Astrocyte of the hippocampus (primary cell): ENCODE measurements at regions not wholly inside any gene's neighbourhood (a gene's known extent, or its start where the extent isn't known, plus 50 kb on each side); places are given as distances from the start of the nearest gene placed in this dataset.
A peak's percentile ranks its signal among the peaks of the same experiment; 100 is the strongest.
"Not testable (repeated sequence)": the region's sequence is repeated elsewhere in the genome, so short reads cannot be mapped to it uniquely, and the experiment has no call there.

ENCODE experiments used
- DNase-seq: peaks from one replicate; pipeline ENCODE4 v3.0.0; 2011; ENCODE audit warnings: low read depth, low spot score

DNA sequence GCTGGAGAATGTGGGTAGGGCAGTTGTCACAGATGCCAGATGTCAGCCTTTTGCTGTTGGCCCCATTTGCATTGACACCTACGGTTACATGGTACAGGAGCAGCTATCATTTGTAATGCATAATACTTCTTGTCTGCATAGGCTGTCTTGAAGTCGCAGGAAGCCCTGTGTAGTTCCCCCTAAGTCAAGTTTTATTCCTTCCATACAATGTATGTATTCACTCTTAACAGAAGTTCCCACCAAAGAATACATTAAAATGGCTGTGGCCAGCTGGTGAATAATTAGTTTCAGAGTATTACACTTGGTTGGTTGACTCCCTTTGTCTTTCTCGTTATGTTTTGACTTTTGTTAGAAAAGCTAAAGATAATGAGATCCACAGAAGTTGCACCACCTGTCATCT, 1169.0 kb downstream of the REEP3 start:
- no peak for DNase-seq

DNA sequence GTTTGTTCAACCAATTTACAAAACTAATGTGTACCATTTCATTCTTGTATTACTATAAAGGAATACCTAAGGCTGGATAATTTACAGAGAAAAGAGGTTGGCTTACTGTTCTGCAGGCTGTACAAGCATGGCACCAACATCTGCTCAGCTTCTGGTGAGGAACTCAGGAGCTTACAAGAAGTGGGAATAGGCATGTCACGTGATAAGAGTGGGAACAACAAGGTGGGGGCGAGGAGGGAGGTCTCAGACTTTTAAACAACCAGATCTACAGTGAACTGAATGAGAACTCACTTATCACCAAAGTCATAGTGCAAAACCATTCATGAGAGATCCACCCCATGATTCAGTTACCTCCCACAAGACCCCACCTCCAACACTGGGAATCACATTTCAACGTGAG, 1178.0 kb downstream of the REEP3 start:
- DNase-seq = no peak

DNA sequence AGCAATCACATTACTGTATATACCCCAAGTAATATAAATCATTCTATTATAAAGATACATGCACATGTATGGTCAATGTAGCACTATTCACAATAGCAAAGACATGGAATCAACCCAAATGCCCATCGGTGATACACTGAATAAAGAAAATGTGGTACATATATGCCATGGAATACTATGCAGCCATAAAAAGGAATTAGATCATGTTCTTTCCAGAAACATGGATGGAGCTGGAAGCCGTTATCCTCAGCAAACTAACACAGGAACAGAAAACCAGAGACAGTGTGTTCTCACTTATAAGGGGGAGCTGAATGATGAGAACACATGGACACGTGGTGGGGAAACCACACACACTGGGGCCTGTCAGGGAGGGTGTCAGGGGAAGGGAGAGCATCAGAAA, 1180.9 kb downstream of the REEP3 start:
- not testable (repeated sequence) for DNase-seq

DNA sequence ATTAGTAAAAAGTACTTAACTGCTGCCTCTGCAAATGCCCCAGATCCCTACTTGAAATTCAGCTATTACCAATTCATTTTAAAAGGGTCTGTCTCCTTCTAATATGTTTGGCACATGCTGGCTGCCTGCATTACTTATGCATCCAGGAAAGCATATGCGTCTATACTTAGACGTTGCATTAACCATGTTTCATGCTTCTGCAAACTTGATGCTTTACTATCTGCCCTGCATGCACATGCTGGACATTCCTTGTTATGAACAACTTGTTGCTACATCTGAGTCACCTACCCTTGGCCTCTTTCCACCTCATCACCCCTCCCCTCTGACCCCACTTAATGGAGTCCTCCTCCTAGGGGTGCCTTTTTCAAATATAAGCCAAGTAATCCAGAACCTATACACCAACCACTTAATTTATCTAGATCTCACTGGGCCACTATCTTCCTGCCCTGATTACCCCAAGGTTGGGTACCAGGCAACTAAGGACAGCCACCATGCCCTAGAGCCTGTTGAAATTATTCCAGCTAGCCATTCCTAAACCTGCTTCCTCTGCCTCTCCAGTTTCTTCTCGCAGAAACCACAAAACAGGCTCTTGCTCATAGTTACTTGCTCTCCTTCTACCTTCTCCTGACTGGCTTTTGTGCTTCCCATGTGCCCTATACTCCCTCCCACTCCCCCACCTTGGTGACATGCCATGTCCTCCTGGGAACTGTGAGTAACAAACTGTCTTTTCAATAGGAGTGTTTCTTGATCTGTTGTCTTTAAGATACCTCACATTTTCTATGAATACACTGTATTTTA, 1187.9 kb downstream of the REEP3 start:
- no peak for DNase-seq

DNA sequence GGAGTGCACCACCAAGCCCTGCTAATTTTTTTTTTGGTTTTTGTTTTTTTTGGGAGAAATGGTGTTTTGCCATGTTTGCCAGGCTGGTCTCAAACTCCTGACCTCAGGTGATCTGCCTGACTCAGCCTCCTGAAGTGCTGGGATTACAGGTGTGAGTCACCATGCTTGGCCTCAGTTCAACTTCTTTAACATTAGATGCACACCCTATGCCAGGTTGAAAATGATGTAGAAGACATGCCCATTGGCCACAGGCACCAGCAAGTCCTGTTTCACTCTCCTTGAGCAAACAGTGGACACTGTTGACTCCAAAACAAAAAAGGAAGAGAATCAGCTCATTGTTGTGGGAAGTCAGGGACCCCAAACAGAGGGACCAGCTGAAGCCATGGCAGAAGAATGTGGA, 1205.3 kb downstream of the REEP3 start:
- no peak for DNase-seq

DNA sequence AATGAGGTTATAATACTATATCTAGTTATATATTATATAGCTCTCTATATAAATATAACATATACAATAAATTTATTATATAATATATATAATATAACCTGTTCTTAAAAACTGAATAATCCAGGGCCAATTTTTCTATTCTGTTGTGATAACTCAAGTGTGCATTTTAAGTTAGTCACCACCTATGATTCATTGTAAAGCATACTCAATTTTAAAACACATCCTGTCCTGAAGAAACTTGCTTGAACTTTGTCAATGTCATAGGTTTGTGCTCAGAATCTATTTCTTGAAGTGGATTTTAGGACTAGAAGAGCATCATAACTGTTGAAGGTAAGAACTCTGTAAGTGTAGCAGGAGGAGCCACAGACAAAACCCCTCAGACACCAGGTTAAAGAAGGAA, 1209.8 kb downstream of the REEP3 start:
- DNase-seq = no peak

DNA sequence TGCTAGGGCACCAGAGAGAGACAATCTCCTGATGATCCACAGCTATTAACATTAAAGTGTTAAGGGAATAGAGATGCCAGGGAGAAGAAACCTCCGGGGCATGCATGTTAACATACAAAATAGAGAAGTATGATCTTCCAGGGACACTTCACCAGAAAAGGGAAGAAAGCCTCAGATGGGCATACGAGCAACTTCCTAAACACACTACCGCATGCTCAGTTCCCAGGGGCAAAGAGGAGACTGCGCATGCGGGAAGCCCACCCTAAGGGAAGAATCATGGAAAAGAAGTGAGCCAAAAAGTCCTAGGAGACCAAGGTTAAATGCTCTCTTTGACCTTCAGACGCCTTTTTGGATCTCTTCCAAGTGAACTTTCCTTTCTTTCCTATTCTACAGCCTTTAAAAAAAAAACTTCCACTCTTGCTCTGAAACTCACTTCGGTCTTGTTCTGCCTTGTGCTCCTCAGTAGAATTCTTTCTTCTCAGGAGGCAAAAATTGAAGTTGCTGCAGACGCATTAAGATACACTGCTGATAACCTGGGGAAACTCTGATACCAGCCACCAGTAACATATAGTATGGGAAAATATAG, 1211.3 kb downstream of the REEP3 start:
- no peak for DNase-seq

DNA sequence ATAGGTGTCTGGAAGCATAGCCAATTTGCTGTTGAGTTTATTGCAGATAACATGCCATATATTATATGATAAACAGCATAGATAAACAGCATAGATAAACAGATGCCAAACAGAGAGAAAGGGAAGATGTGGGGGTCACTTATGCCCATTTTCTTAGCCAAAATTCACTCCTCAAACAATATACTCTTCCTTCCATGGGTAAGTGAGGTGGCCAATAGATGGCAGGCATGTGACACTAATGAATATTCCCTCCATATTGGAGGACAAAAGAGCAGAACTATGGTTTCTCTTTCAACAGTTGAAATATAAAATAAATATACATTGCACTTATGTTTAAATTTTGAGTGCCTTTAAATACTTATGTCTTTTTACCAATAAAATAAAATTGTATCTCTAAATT, 1212.8 kb downstream of the REEP3 start:
- peak; percentile 26 for DNase-seq

DNA sequence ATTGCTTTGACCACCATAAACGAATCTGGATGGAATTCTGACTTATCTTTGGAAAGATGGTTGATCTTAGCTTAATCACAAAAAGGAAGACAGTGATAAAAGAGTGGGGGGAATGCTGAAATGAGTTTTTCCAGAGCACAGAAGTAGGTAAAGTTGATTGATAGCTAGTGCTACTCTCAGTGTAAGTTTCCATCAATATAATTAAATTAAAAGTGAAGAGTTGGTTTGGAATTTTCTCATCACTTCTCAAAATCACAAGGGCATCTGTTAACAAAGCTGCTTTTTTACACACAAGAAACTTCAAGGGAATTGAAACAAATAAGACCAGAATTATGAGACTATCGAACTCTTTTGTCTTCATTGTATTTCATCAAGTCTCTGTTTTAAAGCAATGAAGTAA, 1217.3 kb downstream of the REEP3 start:
- DNase-seq = no peak

DNA sequence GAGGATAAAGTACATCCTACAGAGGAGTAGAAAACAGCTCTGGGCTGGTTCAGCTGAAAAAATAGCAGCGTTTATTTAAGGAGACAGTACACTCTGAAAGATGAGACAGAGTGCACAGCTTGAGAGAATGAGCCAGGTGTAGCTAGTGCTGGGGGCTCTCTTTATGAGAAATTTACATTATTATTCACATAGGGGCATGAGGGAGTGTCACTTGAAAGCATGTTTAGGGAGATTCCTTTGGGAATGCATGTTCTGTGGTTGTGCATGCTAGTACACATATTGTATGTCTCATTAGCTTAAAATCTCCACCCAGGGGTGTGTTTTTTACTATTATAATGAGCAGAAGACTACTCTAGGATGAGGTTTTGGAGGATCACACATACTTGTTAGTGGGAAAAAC, 1224.4 kb downstream of the REEP3 start:
- no peak for DNase-seq

DNA sequence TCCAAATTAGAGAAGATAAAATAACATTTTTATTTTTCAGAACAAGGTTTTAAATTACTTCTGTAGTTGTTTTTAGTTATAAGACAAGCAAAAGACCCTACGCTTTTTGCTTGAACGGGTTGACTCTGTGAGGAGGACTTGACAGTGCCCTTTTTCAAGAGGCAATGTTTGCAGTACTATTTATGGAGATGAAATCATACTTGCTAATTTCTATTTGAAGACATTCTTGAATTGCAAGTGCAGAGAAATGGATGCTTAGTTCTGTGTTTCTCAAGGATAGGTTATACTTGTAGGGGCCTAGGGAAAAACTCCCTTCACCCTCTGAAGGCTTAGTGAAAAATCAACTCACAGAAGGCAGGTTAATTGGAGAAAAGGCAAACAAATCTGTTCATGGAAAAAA, 1229.5 kb downstream of the REEP3 start:
- DNase-seq = no peak

DNA sequence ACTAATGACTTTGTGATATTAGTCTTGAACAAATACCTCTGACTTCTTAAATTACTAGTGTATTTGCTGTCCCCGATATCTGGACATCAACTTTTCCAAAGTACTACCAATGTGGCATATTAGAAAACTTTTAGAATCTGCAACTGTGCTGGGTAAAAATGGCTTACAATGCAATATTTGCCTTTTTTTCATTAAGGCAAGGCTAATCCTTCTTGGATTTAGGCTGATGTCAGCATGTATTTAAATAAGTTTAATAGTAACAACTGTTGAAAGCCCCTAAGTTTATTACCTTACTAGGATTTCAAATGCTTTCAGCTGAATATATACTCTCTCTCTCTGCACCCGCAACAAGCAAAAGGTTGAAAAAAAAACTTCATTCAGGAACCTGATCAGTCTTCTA, 1232.3 kb downstream of the REEP3 start:
- DNase-seq = no peak

DNA sequence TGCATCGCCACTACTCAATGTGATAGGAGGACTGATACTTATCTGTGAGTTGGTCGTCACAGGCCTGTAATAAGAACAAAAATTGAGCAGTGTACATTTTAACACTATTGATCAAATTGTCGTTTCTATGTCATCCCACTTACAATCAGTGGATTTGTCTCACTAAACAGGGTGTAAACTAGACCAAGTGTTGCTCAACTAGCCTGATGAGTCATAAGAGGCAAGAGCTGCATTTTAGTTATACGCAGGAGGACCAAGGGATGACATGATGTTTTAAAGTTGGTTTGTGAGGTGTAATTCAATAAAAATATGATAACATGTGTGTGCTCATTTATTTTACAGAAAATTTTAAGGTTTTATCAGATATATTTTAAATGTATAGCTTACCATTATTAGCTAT, 1239.2 kb downstream of the REEP3 start:
- DNase-seq = no peak

DNA sequence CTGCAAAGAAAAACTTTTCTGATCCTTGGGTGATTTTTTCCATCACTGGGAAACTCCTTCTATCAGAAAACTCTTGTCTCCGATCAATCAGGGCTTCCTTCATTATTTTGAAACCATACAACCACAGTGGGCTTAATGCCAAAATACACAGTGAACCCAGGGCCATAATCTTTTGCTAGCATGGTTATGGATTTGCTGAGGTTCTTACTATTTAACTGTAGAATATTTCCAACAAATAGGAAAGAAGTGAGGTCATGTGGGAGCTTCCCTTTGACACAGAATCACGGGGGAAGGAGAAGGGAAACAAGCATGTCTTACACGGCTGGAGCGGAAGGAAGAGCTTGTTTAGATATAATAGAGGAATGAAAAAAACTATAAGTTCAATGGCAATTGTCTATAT, 1241.7 kb downstream of the REEP3 start:
- DNase-seq = no peak

DNA sequence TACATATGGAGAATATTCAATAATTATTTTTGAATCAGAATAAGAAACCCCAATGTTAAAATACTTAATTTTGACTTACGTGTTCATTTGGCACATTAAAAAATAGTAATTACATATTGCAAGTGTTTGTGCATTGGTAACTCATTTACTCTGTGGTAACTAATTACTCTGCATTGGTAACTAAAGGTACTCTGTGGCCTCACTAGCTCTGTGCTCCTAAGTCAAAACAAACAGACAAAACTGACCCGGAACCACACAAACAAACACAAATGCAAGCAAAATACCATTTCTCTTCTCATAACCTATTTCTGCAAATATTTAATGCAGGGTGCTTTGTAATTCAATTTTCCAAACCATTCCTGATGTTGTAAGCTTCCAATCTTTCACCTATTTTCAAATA, 1244.3 kb downstream of the REEP3 start:
- no peak for DNase-seq

DNA sequence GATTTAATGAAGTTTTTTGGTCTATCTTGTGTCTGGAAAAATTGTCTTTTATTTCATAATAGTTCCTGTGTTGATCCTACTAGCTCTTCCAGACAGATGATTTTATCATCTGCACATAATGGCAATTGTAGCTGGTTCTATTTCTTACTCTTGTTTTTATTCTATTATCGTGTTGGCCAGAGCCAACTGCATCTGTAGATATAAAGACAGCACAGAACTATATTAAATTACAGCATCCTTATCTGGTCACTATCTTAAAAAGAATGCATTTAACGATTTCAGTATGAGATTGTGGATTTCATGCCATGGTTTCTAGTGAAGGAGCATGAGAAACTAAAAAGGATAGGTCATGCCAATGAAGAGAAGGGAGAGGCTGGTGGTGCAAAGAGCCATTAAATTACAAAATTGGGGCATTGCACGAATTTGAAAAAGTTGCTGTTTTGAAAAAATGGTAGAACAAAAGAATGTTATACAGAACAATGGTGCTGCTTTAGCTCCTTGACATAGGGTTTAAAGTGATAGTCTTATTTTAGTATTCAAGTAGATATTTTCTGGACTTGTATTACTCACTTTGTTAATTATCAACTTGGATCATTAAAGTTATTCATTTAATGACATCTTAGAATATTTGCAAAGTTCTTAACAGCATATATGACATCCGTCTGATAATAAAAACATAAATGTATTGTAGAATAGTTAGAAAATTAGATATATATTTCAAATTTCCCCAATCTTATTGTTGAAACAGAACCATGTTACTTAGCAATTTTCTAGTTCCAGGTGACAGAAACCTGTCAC, 1250.3 kb downstream of the REEP3 start:
- no peak for DNase-seq

DNA sequence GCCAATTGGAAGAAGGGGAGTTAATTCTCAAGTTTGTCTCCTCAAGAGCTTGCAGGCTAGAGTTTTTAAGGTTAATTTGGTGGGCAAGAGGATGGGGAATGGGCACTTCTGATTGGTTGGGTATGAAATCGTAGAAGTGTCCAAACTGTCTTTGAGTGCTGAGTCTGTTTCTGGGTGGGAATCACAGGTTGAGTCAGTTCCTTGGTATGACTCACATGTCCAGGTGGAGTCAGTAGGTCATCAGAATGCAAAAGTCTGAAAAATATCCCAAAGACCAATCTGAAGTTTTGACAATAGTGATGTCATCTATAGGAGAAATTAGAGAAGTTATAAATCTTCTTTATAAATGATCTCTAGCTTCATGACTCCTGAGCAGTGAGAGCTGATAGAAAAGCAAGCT, 1252.2 kb downstream of the REEP3 start:
- no peak for DNase-seq

DNA sequence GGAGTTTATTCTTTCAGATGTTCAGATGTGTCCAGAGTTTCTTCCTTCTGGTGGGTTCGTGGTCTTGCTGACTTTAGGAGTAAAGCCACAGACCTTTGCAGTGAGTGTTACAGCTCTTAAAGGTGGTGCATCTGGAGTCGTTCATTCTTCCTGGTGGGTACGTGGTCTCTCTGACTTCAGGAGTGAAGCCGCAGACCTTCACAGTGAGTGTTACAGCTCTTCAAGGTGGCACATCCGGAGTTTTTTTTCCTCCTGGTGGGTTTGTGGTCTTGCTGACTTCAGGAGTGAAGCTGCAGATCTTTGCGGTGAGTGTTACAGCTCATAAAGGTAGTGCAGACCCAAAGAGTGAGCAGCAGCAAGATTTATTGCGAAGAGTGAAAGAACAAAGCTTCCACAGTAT, 1263.2 kb downstream of the REEP3 start:
- not testable (repeated sequence) for DNase-seq

DNA sequence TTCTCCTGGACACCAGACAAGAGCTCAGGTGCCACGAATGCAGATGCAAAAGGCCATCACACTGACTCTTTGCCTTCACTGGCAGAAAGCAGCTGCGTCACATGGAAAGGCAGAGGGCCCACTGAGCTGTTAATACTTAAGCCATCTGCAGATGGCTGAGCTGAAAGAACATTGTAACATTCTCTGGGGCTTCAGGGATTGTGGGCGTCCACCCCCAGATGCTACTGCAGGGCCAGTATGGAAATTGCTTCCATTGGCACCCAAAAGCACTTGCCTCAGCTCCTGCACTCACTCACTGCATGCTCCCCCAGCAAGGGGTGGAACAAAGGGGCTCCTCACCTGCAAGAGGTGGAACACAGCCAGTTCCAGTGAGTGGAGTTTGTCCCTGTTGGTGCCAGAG, 1264.6 kb downstream of the REEP3 start:
- DNase-seq = no peak

DNA sequence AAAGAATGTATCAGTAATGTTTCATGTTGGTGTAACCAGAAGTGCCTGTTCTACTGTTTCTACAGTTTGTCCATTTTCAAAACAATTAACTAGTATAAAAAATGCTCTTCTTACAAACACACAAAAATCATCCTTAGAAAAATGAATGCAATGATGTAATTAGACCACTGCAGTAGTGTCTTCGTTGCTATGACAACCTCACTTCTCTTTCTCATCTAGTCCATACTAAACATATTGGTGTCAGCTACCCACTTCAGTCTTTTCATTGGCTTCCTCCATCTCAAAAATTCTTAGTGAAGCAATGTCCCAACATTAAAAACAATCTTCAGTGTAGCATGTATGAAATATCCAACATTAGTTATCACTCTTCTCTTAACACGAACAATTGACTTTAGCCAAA, 1265.8 kb downstream of the REEP3 start:
- DNase-seq = no peak

DNA sequence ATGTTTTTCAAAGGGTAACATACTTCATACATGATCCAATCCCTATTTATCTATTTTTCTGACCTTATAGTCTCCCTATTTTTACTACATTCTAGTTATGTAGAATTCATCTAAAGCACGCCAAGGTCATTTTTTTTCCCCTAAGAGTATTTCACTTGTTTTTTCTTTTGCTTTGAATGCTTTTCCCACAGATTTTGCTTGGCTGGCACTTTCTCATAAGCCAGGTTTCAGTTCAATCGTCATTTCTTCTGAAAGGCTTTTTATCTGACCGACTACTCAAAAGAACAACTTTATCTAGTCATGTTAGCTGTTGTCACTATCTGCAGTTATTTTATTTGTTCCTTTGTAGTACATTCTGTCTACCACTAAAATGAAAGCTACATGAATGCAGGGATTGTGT, 1274.6 kb downstream of the REEP3 start:
- DNase-seq = no peak

DNA sequence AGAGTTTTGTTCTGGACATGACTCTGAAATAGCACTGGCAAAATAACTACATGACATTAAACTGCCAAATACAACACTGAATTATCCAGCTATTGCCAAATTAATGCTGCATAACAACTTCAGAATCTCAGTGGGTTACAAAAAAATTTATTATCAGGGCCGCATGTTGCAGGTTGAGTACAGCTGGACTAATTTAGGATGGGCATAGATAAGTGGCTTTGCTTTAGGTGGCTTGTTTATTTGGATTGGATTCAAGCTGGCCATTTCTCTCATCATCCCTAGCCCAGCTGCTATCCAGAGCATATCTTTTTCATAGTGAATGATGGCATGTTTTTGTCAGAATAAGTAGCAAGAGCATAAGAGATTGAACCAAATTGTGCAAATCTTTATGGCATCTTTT, 1277.1 kb downstream of the REEP3 start:
- DNase-seq = no peak

DNA sequence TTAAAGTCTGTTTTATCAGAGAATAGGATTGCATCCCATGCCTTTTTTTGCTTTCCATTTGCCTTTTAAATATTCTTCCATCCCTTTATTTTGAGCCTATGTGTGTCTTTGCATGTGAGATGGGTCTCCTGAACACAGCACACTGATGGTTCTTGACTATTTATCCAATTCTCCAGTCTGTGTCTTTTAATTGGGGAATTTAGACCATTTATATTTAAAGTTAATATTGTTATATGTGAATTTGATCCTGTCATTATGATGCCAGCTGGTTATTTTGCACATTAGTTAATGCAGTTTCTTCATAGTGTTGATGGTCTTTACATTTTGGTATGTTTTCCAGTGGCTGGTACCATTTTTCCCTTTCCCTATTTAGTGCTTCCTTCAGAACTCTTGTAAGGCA, 1287.0 kb downstream of the REEP3 start:
- not testable (repeated sequence) for DNase-seq
